ENCODE measurements at regions not wholly inside any gene's neighbourhood (a gene's known extent, or its start where the extent isn't known, plus 50 kb on each side); places are given as distances from the start of the nearest gene placed in this dataset.

- no peak for DNase-seq
These were observed 219.0 kb downstream of the CCNG2 start for GRCh38 chr4:77375866-77376607.

GRCh38 chr4:77376788-77377460 lies 219.9 kb downstream of the CCNG2 start:
- DNase-seq: no peak

- DNase-seq: no peak
These were observed 221.5 kb upstream of the CXCL13 start for GRCh38 chr4:77384094-77384493.

- DNase-seq: peak; percentile 1
These were observed 220.3 kb upstream of the CXCL13 start for GRCh38 chr4:77385124-77385969.

- DNase-seq: no peak
These were observed 211.6 kb upstream of the CXCL13 start for GRCh38 chr4:77393996-77394395.

GRCh38 chr4:77395481-77395880 lies 210.1 kb upstream of the CXCL13 start:
- no peak for DNase-seq

- no peak for DNase-seq
These were observed 207.4 kb upstream of the CXCL13 start for GRCh38 chr4:77398256-77398655.

- DNase-seq: no peak
These were observed 205.8 kb upstream of the CXCL13 start for GRCh38 chr4:77399831-77400230.

- DNase-seq: no peak
These were observed 191.9 kb upstream of the CXCL13 start for GRCh38 chr4:77413766-77414165.

GRCh38 chr4:77415689-77416088 lies 189.9 kb upstream of the CXCL13 start:
- DNase-seq: no peak

GRCh38 chr4:77418333-77418732 lies 187.3 kb upstream of the CXCL13 start:
- DNase-seq: no peak

- DNase-seq: no peak
These were observed 174.8 kb upstream of the CXCL13 start for GRCh38 chr4:77430847-77431246.

GRCh38 chr4:77431546-77431945 lies 174.1 kb upstream of the CXCL13 start:
- no peak for DNase-seq

GRCh38 chr4:77432717-77433417 lies 172.8 kb upstream of the CXCL13 start:
- DNase-seq: no peak

- peak; percentile 18 for DNase-seq
These were observed 172.2 kb upstream of the CXCL13 start for GRCh38 chr4:77433418-77433733.

- DNase-seq: no peak
These were observed 171.1 kb upstream of the CXCL13 start for GRCh38 chr4:77434299-77435092.

- no peak for DNase-seq
These were observed 168.5 kb upstream of the CXCL13 start for GRCh38 chr4:77437079-77437478.

- no peak for DNase-seq
These were observed 167.1 kb upstream of the CXCL13 start for GRCh38 chr4:77438549-77438948.

- no peak for DNase-seq
These were observed 161.7 kb upstream of the CXCL13 start for GRCh38 chr4:77443941-77444340.

GRCh38 chr4:77445823-77446222 lies 159.8 kb upstream of the CXCL13 start:
- no peak for DNase-seq

GRCh38 chr4:77446601-77447000 lies 159.0 kb upstream of the CXCL13 start:
- no peak for DNase-seq

GRCh38 chr4:77449171-77449570 lies 156.4 kb upstream of the CXCL13 start:
- no peak for DNase-seq
